RPMI7951 (cell line): ENCODE measurements at regions not wholly inside any gene's neighbourhood (a gene's known extent, or its start where the extent isn't known, plus 50 kb on each side); places are given as distances from the start of the nearest gene placed in this dataset.
A peak's percentile ranks its signal among the peaks of the same experiment; 100 is the strongest.
"Not testable (repeated sequence)": the region's sequence is repeated elsewhere in the genome, so short reads cannot be mapped to it uniquely, and the experiment has no call there.

Source experiments
- DNase-seq: peaks from one replicate; pipeline ENCODE4 v3.0.0-alpha.2; 2012; ENCODE audit warnings: low read depth

DNA sequence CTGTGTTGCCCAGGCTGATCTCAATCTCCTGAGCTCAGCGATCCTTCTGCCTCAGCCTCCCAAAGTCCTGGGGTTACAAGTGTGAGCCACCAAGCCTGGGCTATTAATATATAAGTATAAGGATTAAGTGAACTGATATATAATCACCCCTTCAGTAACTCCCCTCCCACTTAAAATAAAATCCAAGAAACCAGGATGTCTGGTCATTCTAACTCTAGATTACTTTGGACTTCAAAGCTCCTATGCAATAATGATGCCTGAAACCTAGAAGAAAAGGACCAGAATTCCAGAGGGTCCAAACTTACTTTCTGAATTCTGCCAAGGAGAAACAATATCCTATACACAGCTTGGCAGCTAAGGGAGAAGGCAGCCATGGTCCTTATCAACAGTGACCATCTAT is 206.8 kb upstream of the ZNF217 start:
- no peak for DNase-seq

DNA sequence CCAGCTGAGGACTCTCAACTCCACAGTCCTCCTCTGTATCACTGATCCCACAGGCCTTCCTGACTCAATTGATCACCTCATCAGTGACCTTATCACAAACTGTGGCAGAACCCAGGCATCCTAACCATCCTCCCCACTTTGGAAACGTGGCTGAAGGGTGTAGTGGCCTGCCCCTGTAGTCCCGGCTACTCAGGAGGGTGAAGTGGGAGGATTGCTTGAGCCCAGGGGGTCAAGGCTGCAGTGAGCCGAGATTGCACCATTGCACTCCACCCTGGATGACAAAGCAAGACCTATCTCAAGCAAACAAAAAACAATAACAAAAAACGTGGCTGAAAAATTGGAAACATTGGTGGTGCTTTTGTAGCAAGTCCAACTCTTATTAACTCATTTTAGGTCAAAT is 203.4 kb upstream of the ZNF217 start:
- no peak for DNase-seq

- peak; percentile 14 for DNase-seq
Observed at GRCh38 chr20:53795170-53795569, 201.5 kb upstream of the ZNF217 start.

DNA sequence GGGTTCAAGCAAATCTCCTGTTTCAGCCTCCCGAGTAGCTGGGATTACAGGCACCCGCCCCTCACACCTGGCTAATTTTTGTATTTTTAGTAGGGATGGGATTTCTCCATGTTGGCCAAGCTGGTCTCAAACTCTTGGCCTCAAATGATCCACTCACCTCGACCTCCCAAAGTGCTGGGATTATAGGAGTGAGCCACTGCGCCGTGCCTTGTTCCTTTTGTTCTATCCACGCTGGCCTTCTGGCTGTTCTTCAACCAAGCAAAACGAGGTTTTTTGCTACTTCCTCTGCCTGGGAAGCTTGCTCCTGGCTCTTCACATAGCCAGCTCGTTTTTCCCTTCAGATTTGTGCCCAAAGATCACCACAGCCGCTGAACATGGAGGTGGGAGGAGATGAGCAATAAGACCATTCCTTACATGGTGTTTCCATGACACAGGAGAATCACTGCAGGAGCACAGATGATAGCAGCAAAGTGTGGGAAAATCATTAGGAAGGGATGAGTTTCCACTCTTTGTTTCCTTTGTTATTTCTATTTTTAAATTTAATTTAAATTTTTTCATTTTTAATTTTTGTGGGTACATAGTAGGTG is 201.0 kb upstream of the ZNF217 start:
- DNase-seq, result peak; percentile 32

GRCh38 chr20:53793783-53794383 is 200.2 kb upstream of the ZNF217 start:
- no peak for DNase-seq

DNA sequence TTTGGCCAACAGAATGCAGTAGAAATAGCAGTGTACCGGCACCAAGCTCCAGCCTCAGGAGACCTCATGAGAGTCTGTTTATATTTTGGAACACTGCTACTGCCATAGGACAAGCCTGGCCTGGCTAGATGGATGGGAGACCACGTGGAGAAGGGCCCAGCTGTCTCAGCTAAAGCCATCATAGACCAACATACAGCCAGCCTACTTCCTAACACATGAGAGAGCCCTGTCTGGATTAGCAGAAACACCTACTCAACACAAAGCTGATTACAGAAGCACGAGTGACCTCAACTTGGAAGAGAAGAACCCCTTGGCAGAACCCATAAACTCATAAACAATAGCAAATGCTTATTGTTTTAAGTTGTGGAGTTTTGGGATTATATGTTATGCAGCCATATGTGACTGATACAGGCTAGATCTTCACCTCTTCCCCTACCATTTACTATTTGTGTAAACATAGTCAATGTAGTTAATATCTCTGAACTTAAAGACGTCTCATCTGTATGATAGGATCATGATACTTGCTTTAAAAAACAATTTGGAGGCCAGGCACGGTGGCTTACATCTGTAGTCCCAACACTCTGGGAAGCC is 199.4 kb upstream of the ZNF217 start:
- DNase-seq, result no peak

DNA sequence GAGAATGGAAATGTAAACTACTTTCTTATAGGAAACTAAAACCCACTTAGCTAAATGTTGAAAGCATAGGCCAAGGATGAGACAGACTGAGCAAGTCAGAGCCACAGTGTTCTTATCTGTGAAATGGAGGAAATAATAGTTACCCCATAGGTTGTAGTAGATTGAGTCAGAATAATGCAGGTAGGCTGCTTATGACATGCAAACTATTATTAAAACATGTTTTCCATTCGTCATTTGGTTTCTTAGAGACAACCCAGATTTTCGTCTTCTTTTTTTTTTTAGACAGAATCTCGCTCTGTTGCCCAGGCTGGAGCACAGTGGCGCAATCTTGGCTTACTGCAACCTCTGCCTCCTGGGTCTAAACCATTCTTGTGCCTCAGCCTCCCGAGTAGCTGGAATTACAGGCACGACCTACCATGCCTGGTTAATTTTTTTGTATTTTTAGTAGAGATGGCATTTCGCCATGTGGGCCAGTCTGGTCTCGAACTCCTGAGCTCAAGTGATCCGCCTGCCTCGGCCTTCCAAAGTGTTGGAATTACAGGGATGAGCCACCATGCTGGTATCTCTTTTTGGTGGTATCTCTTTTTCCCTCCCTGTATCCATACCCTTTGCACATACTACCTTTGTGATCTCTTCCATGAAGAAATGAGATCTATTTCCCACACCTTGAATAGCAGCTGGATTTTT is 196.5 kb upstream of the ZNF217 start:
- no peak for DNase-seq

- DNase-seq, result no peak
Observed at GRCh38 chr20:53788253-53789022, 194.8 kb upstream of the ZNF217 start.

DNA sequence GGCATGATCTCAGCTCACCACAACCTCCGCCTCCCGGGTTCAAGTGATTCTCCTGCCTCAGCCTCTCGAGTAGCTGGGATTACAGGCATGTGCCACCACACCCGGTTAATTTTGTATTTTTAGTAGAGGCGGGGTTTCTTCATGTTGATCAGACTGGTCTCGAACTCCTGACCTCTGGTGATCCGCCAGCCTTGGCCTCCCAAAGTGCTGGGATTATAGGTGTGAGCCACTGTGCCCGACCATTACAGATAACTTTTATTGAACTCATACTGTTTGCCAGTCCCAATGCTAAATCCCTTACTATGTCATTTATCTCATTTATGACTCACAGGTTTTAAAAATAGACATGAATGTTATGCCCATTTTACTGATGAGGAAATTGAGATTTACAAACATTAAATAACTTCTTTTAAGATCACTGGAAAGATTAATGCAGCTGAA is 193.9 kb upstream of the ZNF217 start:
- DNase-seq, result not testable (repeated sequence)

DNA sequence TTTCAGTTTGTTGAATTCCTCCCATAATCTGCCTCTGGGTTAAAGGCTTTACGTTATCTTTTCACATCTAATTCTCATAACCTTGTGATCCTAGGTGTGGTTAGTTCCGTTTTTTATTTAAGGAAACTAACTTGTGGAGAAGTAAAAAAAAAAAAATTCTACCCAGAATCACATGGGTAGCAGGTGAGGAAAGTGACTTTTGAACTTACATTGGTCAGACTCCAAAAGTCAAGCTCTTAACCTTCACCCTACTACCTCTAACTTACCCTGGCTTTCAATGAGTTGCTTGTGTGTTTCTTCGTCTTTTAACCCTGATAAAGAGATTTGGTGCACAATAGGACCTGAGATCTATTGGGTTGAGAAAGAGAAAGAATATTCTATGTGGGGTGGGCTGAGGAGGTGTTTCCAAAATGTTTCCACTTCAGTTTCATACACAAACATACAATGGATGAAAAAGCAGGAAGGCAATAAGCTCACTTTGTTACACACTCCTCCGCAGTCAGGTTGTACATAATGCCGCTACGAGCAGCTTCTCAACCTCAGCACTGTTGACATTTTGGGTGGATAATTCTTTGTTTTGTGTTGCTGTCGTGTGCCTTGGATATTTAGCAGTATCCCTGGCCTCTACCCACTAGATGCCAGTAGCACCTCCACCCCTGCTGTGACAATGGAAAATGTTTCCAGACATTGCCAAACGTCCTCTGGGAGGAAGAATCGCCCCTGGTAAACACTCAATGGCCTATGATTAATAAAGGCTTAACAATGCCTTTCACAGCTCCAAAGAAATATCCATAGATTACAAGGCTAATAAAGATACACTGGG is 193.0 kb upstream of the ZNF217 start:
- no peak for DNase-seq

GRCh38 chr20:53786071-53786444 is 192.4 kb upstream of the ZNF217 start:
- DNase-seq, result no peak

GRCh38 chr20:53785320-53785719 is 191.7 kb upstream of the ZNF217 start:
- no peak for DNase-seq

- no peak for DNase-seq
Observed at GRCh38 chr20:53783768-53784167, 190.1 kb upstream of the ZNF217 start.

GRCh38 chr20:53782612-53783246 is 189.1 kb upstream of the ZNF217 start:
- no peak for DNase-seq

DNA sequence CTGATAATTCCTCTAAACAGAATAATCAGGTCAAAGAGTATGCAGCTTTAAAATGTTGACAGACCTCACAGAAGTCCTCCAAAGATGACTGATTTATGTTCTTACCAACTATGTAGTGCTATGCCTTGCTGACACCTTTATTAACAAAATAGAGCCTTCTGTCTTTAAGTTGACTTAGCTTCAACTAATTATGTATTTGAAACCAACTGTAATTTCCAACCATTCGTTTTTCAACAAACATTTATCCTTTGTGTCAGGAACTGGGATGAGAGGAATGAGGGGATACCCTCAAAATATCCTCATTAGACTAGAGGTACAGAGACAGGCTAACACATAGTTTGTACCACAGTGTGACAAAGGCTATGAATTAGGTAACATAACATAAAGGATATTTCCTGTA is 186.2 kb upstream of the ZNF217 start:
- no peak for DNase-seq

DNA sequence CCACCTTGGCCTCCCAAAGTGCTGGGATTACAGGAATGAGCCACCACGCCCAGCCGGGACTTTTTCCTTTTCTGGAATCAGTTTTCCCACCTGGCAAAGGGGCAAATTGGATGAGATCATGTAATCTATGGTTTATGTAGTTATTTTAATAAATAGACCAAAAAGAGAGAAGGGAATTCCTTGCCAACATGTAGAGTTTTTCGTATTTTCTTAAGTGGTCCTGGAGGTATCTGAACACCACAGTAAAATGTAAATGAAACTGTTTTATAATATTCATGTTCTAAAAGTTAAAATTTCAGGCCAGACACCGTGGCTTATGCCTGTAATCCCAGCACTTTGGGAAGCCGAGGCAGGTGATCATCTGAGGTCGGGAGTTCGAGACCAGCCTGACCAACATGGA is 185.1 kb upstream of the ZNF217 start:
- DNase-seq, result no peak

DNA sequence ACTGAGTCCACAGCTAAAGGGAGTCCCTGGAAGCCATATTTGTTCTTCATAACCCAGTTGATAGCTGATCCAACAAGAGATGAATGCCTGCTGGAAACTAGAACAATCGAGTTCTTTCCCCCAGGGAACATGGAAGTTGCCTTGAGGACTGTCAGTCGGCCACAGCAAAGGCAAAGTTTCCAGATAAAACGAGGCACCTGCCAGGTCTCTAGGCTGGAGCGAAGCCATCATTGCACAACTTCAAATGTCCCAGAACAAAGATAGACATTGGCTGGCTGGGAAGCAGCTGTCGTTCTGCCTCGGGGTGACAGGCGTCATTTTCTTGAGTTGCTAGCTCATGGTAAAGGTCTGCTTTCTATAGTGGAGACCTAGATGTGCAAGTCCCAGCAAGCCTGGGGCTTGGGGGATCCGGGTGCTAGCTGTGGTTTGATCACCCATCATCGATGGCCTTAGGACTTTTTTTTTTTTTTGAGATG is 184.4 kb upstream of the ZNF217 start:
- no peak for DNase-seq

GRCh38 chr20:53777402-53777801 is 183.8 kb upstream of the ZNF217 start:
- not testable (repeated sequence) for DNase-seq

- no peak for DNase-seq
Observed at GRCh38 chr20:53776858-53777257, 183.2 kb upstream of the ZNF217 start.

DNA sequence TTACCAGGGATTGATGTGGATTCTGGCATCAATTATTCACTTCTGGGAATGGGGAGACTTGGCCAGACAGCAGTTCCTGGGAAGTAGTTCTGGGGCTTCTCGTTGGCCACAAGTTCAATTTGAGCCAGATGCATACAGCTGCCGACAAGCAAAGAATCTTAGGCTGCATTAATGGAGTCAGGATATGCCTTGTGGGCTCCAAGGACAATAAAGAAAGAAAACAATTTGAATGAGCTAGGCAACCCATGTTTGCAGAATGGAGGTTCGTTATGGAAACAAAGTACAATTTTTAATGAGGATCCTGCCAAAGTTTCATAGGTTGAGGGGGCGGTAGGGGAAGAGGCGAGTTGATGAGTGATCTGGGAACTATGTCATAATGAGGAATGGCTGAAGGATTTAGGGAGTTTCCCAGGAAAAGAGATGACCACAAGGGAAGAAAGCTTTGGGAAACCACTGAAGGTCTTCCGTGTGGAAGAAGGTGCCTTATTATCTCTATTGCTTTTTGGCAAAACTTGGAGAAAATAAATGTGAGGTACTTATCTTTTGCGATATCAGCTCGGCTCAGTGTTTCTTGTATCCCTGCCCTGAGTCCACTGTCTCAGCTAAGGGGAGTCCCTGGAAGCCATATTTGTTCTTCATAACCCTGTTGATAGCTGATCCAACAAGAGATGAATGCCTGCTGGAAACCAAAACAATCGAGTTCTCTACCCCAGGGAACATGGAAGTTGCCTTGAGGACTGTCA is 181.0 kb upstream of the ZNF217 start:
- DNase-seq, result peak; percentile 99
